ENCODE measurements at regions not wholly inside any gene's neighbourhood (a gene's known extent, or its start where the extent isn't known, plus 50 kb on each side); places are given as distances from the start of the nearest gene placed in this dataset.

DNA sequence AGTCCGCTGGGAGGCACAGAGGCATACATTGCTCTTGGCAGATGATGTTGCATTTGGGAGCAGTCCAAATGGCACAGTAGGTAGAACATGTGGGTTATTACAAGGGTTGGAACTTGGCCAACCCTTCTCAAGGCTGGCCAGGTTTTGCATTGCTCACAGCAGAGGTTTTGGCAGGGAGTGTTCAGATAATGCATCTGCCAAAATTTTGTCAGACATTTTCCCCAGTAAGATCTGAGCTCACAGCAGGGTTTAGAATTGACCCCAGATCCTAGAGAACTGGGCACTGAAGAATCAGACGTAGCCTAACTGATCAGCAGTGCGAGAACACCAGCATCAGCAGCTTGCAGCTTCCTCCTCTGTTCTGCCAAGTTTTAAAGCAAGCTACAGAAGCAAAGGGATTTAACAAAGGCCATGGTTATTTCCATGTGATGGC is 468.8 kb upstream of the KIF2B start:
- H3K9me3 ChIP-seq: peaks cover 3% of the 10 kb centered on the region; the same call in 1 of the 2 replicates
- H3K27me3 ChIP-seq (replicated peaks; ENCODE audit: control insufficient read depth, insufficient read depth, low read length): no peaks in the 10 kb centered on the region
- DNase-seq: no peak
- H3K4me1 Mint-ChIP-seq (ENCODE audit: low read depth, unreplicated experiment): no peaks in the 10 kb centered on the region
- H3K4me3 ChIP-seq (ENCODE audit: low read depth, low read length): no peak overlapping the region
- H3K4me1 ChIP-seq: no peaks in the 10 kb centered on the region
- H3K4me3 Mint-ChIP-seq (ENCODE audit: unreplicated experiment): no peak overlapping the region
- peaks cover 3% of the 10 kb centered on the region for H3K27me3 Mint-ChIP-seq (ENCODE audit: insufficient read depth, unreplicated experiment)
- intact Hi-C loops (cut with micrococcal nuclease; ENCODE audit: unreplicated experiment): no loop called here
- POLR2A ChIA-PET: no interaction called here
- BruUV-seq (replicated peaks): no TSS peak
- H3K27ac Mint-ChIP-seq (ENCODE audit: unreplicated experiment): no peak overlapping the region
- no peaks in the 10 kb centered on the region for H3K36me3 Mint-ChIP-seq (ENCODE audit: insufficient read depth, unreplicated experiment)
- CTCF ChIA-PET: no interaction called here
- H3K9me3 Mint-ChIP-seq (ENCODE audit: unreplicated experiment): peaks cover 7% of the 10 kb centered on the region
- TF ChIP-seq, protein P1, sequence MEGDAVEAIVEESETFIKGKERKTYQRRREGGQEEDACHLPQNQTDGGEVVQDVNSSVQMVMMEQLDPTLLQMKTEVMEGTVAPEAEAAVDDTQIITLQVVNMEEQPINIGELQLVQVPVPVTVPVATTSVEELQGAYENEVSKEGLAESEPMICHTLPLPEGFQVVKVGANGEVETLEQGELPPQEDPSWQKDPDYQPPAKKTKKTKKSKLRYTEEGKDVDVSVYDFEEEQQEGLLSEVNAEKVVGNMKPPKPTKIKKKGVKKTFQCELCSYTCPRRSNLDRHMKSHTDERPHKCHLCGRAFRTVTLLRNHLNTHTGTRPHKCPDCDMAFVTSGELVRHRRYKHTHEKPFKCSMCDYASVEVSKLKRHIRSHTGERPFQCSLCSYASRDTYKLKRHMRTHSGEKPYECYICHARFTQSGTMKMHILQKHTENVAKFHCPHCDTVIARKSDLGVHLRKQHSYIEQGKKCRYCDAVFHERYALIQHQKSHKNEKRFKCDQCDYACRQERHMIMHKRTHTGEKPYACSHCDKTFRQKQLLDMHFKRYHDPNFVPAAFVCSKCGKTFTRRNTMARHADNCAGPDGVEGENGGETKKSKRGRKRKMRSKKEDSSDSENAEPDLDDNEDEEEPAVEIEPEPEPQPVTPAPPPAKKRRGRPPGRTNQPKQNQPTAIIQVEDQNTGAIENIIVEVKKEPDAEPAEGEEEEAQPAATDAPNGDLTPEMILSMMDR (IDR thresholded peaks at IDR 0.05; ENCODE audit: insufficient read depth in 1 of 2, low read depth in 1 of 2, low read length in 1 of 2, severe bottlenecking in 1 of 2, unreplicated experiment in 1 of 2): no peak
- H3K36me3 ChIP-seq (ENCODE audit: control insufficient read depth, insufficient read depth, low read length): no peaks in the 10 kb centered on the region

DNA sequence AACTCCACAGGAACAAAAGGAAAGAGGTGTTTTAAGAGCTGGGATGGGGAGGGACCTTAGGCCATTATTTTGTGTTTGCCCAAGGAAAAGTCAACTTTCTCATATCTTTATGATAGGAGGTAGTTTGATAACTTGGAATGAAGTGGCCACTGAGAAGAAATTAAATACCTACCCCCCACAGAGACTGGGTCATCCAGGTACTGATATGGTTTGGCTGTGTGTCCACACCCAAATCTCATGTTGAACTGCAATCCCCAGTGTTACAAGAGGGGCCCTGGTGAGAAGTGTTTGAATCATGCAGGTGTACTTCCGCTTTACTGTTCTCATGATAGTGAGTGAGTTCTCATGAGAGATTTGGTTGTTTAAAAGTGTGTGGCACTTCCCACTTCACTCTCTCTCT is 477.9 kb upstream of the KIF2B start:
- DNase-seq: no peak
- no peak overlapping the region for H3K27ac Mint-ChIP-seq (ENCODE audit: unreplicated experiment)
- H3K4me1 Mint-ChIP-seq (ENCODE audit: low read depth, unreplicated experiment): no peaks in the 10 kb centered on the region
- Histone ChIP-seq H3K36me3 (ENCODE audit: control insufficient read depth, insufficient read depth, low read length) (no peaks in the 10 kb centered on the region), H3K9me3 (no peaks in the 10 kb centered on the region), H3K27me3 (replicated peaks; ENCODE audit: control insufficient read depth, insufficient read depth, low read length) (no peaks in the 10 kb centered on the region), H3K4me3 (ENCODE audit: low read depth, low read length) (no peak overlapping the region), H3K4me1 (no peaks in the 10 kb centered on the region)
- H3K9me3 Mint-ChIP-seq (ENCODE audit: unreplicated experiment): peaks cover 28% of the 10 kb centered on the region
- POLR2A ChIA-PET: no interaction called here
- CTCF ChIA-PET: no interaction called here
- H3K27me3 Mint-ChIP-seq (ENCODE audit: insufficient read depth, unreplicated experiment): no peaks in the 10 kb centered on the region
- no peaks in the 10 kb centered on the region for H3K36me3 Mint-ChIP-seq (ENCODE audit: insufficient read depth, unreplicated experiment)
- TF ChIP-seq, protein P1 (IDR thresholded peaks at IDR 0.05; ENCODE audit: insufficient read depth in 1 of 2, low read depth in 1 of 2, low read length in 1 of 2, severe bottlenecking in 1 of 2, unreplicated experiment in 1 of 2): no peak
- BruUV-seq (replicated peaks): no TSS peak
- no peak overlapping the region for H3K4me3 Mint-ChIP-seq (ENCODE audit: unreplicated experiment)
- intact Hi-C loops (cut with micrococcal nuclease; ENCODE audit: unreplicated experiment): no loop called here

DNA sequence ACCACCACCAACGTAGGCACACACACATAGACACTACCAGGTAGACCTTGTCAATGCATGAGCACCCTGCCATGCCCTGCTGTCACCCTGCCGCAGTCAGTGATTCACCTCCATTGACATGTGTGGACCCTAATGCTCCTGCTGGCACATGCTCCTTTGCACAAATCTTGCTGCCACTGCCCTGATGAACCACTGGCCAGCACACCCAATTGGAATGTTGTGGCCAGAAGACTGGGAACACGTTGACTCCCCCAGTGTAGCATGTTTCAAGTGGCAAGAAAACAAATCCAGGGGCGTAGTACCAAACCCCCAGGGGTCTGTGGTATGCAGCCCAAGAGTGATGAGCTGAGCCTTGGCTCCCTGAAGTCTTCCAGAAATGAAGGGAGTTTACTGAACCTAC is 486.4 kb upstream of the KIF2B start:
- TF ChIP-seq, protein P1 (IDR thresholded peaks at IDR 0.05; ENCODE audit: insufficient read depth in 1 of 2, low read depth in 1 of 2, low read length in 1 of 2, severe bottlenecking in 1 of 2, unreplicated experiment in 1 of 2): no peak
- Histone ChIP-seq H3K4me1 (no peaks in the 10 kb centered on the region), H3K36me3 (ENCODE audit: control insufficient read depth, insufficient read depth, low read length) (no peaks in the 10 kb centered on the region), H3K9me3 (peaks cover 7% of the 10 kb centered on the region; the same call in 1 of the 2 replicates), H3K27me3 (replicated peaks; ENCODE audit: control insufficient read depth, insufficient read depth, low read length) (no peaks in the 10 kb centered on the region), H3K4me3 (ENCODE audit: low read depth, low read length) (no peak overlapping the region)
- Mint-ChIP-seq H3K27ac (ENCODE audit: unreplicated experiment) (no peak overlapping the region), H3K9me3 (ENCODE audit: unreplicated experiment) (peaks cover 36% of the 10 kb centered on the region), H3K4me1 (ENCODE audit: low read depth, unreplicated experiment) (no peaks in the 10 kb centered on the region), H3K36me3 (ENCODE audit: insufficient read depth, unreplicated experiment) (no peaks in the 10 kb centered on the region), H3K27me3 (ENCODE audit: insufficient read depth, unreplicated experiment) (no peaks in the 10 kb centered on the region), H3K4me3 (ENCODE audit: unreplicated experiment) (no peak overlapping the region)
- intact Hi-C loops (cut with micrococcal nuclease; ENCODE audit: unreplicated experiment): no loop called here
- CTCF ChIA-PET: no interaction called here
- POLR2A ChIA-PET: no interaction called here
- no peak for DNase-seq
- no TSS peak for BruUV-seq (replicated peaks)

Data from Caco-2 (cell line).